Hematopoietic multipotent progenitor cell treated with erythropoietin and hydrocortisone succinate and interleukin-3 and kit ligand, for 15 days (in vitro differentiated cells): ENCODE measurements at regions not wholly inside any gene's neighbourhood (a gene's known extent, or its start where the extent isn't known, plus 50 kb on each side); places are given as distances from the start of the nearest gene placed in this dataset.
"Not testable (repeated sequence)": the region's sequence is repeated elsewhere in the genome, so short reads cannot be mapped to it uniquely, and the experiment has no call there.

Source experiments
- DNase-seq: peaks from one replicate; pipeline ENCODE4 v3.0.0-alpha.2; 2015; ENCODE audit warnings: low spot score

DNA sequence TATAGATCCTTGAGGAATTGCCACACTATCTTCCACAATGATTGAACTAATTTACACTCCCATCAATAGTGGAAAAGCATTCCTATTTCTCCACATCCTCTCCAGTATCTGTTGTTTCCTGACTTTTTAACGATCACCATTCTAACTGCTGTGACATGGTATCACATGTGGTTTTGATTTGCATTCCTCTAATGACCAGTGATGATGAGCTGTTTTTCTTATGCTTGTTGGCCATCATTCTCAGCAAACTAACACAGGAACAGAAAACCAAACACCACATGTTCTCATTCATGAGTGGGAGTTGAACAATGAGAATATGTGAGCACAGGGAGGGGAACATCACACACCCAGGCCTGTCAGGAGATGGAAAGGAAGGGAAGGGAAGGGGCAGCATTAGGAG lies 411.8 kb downstream of the BTG1 start:
- not testable (repeated sequence) for DNase-seq

DNA sequence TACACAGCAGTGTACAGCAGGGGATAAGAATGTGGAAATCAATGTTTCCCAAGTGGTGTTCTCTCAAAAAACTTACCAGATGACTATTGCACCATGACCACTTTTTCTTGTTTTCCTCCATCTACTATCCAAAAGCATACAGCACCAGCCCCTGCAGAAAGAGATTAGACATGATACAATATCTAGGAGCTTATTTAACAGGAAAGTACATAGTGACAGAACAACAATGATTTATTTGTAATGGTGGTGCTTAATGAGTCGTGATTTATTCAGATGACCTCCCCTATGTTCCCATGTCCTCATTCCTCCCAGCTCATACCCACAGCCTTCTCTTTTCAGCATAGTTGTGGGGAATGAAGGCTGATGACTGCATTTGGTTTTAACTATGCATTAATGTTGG lies 413.6 kb downstream of the BTG1 start:
- DNase-seq = no peak

DNA sequence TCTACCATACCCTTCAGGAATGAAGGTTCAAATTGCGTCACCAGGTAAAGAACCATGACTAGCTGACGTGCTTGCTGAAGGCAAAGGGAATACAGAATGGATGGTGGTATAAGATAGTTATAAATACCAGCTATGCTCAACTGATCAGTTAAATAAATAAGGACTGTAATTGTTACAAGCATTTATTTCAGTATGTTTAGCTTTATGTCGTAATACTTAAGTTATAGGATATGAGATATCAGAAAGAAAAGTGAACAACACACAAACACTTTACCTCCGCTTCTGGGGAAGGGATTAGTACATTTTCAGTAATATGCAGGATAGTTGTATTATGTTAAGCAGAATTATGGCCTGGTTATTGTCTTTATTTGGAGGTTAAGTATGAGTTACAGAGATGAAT lies 416.1 kb downstream of the BTG1 start:
- DNase-seq = no peak

- DNase-seq = no peak
These were observed 422.5 kb downstream of the BTG1 start for GRCh38 chr12:91723191-91723590.

- DNase-seq = no peak
These were observed 423.6 kb downstream of the BTG1 start for GRCh38 chr12:91722072-91722471.

DNA sequence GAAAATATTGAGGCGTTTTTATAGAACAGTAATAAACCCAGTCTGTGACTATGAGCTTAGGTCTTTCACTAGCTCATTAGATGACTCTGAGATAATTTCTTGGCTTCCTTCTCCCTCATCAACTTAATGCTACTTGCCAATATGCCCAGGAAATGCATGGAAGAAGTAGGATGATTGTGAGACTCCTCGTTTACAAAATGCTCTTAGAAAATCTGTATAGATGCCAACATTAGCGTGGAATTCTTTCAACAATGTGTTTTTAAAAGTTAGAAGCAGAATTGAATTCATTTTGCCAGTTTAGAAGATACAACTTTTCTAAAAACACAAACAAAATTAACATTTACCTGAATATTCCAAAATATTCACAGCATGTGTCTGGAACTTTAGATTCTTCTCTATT lies 424.6 kb downstream of the BTG1 start:
- no peak for DNase-seq

DNA sequence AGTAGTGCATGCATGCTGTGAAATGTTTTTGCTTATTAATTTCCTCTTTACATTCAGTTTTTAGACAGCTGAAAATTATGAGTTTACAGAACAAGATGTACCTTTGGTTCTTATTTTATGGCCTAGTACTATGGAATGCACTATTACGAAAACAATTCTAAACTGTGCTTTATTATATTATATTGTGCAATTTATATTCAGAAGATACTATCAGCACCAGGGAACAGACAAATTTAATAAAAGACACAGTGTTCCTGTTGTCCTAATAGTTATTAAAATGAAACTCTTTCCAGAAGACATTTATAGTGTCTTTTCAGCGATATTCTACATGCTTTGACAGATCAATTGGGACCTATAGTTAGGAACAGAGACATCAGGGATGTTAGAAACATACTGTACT lies 427.3 kb downstream of the BTG1 start:
- no peak for DNase-seq

GRCh38 chr12:91717804-91718203 lies 427.8 kb downstream of the BTG1 start:
- no peak for DNase-seq

DNA sequence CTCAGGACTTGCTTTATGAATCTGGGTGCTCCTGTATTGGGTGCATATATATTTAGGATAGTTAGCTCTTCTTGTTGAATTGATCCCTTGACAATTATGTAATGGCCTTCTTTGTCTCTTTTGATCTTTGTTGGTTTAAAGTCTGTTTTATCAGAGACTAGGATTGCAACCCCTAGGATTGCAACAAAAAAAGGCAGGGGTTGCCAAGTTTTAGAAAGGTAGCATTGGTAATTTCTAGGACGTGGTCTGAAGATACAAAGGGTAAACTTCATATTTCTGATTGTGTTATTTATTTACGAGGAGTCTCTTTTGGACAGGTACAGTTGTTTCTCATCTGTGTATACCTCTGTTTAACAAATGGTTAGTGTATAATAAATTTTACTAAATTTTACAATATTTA lies 433.7 kb downstream of the BTG1 start:
- not testable (repeated sequence) for DNase-seq

GRCh38 chr12:91706466-91706865 lies 439.2 kb downstream of the BTG1 start:
- no peak for DNase-seq

- no peak for DNase-seq
These were observed 441.2 kb downstream of the BTG1 start for GRCh38 chr12:91704446-91704845.

DNA sequence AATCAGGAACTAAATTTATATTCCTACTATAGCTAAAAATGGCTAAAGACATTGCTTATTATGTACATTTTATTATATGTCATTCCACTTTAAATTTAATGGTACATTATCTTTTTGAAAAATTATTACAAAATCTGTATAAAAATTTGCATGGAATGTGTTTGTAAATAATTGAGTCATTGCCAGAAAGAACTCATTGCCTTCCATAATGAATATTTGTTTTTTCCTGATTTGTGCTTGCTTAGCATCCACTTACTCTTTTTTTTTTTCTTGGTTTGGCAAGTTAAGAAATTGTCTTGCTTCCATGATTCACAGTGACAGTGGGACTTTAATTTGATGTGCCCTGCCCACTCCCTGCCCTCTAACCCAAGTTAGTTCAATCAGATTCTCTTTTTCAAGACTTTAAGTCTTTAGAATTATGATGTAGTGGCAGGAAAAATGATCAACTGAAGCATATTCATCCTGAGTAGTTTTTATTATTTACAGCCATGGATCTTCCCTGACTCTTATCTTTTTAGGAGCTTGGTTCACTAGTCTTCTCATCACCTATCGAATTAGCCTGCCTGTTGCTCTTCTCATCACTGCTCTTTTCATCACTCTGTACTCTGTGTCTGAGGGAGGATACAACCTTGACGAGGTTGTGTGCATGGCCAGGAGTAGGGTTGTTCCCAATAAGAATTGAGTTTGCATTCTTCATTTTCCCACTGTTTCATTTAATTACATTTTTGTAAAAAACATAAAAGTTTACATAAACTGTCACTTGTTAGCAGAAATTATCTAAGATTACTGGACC lies 442.0 kb downstream of the BTG1 start:
- DNase-seq = no peak

- no peak for DNase-seq
These were observed 442.7 kb downstream of the BTG1 start for GRCh38 chr12:91702843-91703425.

- no peak for DNase-seq
These were observed 449.7 kb downstream of the BTG1 start for GRCh38 chr12:91695964-91696363.

- DNase-seq = not testable (repeated sequence)
These were observed 450.2 kb downstream of the BTG1 start for GRCh38 chr12:91695406-91695805.

DNA sequence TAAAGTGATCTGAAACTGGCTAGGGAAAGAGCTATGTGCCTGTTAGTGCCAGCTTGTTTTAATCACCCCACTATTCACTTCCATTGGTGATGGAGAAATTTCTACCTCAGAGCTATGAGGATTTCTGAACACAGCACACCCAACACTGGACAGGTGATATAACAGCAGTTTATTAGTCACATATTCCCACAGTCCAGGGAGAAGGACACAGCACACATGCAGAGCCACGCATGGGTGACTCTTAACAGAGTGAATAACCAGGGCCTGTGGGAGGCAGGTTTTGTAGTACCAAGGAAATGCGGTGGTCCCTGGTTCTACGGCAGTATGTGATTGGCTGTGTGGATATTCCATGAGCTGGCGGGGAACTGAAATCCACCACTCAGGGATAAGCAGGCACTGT lies 455.1 kb downstream of the BTG1 start:
- DNase-seq = no peak

DNA sequence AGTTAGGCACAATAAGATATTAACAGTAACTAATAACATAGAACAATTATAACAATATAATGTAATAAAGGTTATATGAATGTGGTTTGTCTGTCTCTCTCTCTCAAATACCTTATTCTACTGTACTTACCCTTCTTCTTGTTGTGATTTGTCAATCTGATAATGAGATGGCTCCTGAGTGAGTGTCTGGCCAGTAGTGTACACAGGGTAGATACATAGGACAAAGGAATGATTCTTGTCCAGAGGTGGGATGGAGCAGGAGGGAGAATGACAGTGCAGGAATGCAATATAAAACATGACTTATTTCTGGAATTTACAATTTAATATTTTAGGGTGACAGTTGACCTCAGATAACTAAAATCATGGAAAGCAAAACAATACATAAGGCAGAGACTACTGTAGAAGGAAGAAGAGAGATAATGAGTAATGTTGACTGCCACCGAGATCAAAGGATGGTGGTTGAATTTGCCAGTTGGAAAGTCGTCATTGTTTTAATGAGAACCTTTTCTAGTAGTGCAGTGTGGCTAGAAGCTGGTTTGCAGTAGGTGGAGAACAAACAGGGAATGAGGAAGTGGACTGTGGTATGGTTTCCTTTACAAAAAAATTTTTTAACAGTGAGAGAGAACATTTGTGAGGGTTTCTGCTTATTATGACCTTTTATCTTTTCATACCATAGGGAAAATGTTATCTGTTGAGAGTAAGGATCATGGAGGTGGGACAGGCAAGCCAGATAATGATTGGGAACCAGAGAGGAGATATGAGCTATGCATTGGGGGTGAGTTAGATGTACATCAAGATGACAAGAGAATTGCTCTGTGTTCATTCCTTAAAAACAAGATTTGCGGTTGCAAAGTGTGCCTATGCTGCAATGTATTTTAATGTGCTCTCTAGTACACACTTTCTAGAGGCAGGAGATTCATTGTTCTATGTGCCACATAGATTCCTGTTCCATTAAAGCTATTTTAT lies 458.3 kb downstream of the BTG1 start:
- DNase-seq = no peak

DNA sequence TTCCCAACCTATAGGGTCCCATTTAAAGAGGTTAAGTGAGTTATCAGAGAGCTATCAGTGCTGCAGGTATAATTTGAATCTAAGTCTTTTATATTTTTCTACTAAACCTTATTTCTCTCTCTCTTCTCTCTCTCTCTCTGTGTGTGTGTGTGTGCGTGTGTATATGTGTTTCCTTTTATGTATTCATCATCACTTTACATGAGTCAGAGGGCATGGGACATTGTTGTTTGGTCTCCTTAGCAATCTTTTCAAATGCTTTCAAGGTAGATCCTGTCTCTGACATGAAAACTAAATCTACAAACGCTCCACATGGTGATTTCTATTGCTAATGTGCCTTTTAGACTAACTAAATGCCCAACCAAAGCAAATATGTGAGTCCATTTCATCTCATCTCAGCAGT lies 459.7 kb downstream of the BTG1 start:
- DNase-seq = no peak

- no peak for DNase-seq
These were observed 463.9 kb downstream of the BTG1 start for GRCh38 chr12:91681751-91682150.

DNA sequence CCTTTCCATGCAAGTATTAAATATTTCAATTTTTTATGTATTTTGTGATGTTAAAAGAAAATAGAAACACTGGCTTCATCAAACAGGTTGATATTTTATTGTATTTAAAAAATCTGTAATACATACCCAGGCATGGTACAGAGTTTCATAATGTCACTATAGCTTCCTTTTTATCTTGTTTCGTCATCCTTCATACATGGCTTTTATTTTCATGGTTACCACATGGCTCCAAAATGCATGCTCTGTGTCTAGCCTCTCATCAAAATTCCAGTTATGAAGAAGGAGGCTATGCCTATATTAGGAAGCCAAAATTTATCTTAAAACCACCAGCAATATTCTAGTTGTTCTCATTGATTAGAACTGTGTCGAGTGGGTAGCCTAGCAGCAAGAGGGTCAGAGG lies 464.8 kb downstream of the BTG1 start:
- DNase-seq = no peak

DNA sequence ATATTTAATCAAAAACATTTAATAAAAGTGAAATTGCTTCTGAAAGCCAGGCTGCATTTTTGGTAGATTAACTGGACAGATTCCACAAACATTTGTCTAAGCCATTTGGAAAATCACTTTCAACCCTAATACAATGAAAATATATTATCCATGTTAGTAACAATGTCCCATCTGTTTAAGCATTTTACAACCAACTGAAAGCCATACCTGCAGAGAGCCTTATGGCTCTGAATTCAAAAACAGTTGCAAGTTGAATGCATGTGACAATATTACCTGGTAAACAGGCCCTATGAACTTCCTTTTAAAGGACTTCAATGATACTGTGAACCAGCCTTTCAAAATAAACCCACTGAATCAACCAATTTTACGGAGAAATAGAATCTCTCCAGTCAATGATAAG lies 468.1 kb downstream of the BTG1 start:
- no peak for DNase-seq

GRCh38 chr12:91675401-91675800 lies 470.2 kb downstream of the BTG1 start:
- DNase-seq = no peak

- DNase-seq = no peak
These were observed 473.5 kb downstream of the BTG1 start for GRCh38 chr12:91672130-91672529.
